Adrenal gland (tissue), 9 donors: ENCODE measurements at regions not wholly inside any gene's neighbourhood (a gene's known extent, or its start where the extent isn't known, plus 50 kb on each side); places are given as distances from the start of the nearest gene placed in this dataset.

Source experiments
- DNase-seq, 7 donors: peaks; one replicate each; pipeline ENCODE4 v3.0.0-alpha.2; 2019 to 2020
- H3K27ac ChIP-seq, 5 donors: fragments of 200-600 bp; sonication (generic) in 4 of 5; 1 replicate in 3 of 5; 2 replicates in 2 of 5; pipeline versions ENCODE4 v1.5.1 to v1.8.0; 2016 to 2020; ENCODE audit warnings: mild to moderate bottlenecking in 1 of 5
- H3K27me3 ChIP-seq: fragments of 200-600 bp; 2 replicates; pipeline ENCODE4 v1.8.0; 2021
- H3K36me3 ChIP-seq, 2 donors: fragments of 200-600 bp; replicated peaks in 1 of 2; 1 replicate in 1 of 2; 2 replicates in 1 of 2; pipeline versions ENCODE4 v1.5.1 to v1.8.0; 2018 to 2022
- H3K4me1 ChIP-seq, 2 donors: fragments of 200-600 bp; replicated peaks in 1 of 2; 1 replicate in 1 of 2; 2 replicates in 1 of 2; pipeline versions ENCODE4 v1.5.1 to v1.8.0; 2018 to 2021
- H3K4me3 ChIP-seq, 4 donors: fragments of 200-600 bp; sonication (generic) in 3 of 4; one replicate each; pipeline ENCODE4 v1.5.1; 2016 to 2018
- H3K9me3 ChIP-seq, 3 donors: fragments of 200-600 bp; sonication (generic) in 1 of 3; replicated peaks in 1 of 3; 1 replicate in 2 of 3; 2 replicates in 1 of 3; pipeline versions ENCODE4 v1.5.1 to v1.8.0; 2016 to 2021
- POLR2A ChIP-seq, 2 donors: fragments of 450-650 bp; IDR thresholded peaks; one replicate each; pipeline ENCODE4 v1.6.1; 2017; ENCODE audit warnings: antibody characterized with exemption in 2 of 2, mild to moderate bottlenecking in 2 of 2, moderate library complexity in 1 of 2
- WGBS, 4 donors: extraction: QIAGEN DNeasy Blood & Tissue Kit in 2 of 4; methylation state at CpG; one replicate each; pipeline versions ENCODE4 v1.1.5 to v1.1.7; 2013 to 2017; 5-methylcytosine and 5-hydroxymethylcytosine counted together
- intact Hi-C, 2 donors: fragments of 100-400 bp; cut with DNase I; formaldehyde crosslinking; loops; one replicate each; pipeline versions ENCODE4 v1.14.1 to v1.15.0; 2022 to 2023
- TF ChIP-seq, protein P1 (sequence below), 6 experiments: fragments of 450-650 bp in 4 of 6; fragments of 200-600 bp in 2 of 6; sonication (generic) in 1 of 6; IDR thresholded peaks; 1 replicate in 5 of 6; 2 replicates in 1 of 6; pipeline versions ENCODE4 v1.5.1 to v1.8.0; 2016 to 2021; ENCODE audit warnings: antibody characterized with exemption in 6 of 6, mild to moderate bottlenecking in 2 of 6, moderate library complexity in 1 of 6
- donor health status: healthy with polysubstance abuse.
- donor health status: Bipolar disorder and iron deficiency.
- donor health status: DM: yes; HTN: yes; CAD: no.
- donor health status: DM: no; HTN: no; CAD: no.
- donor health status: DM: no; HTN: no; CAD: no.

DNA sequence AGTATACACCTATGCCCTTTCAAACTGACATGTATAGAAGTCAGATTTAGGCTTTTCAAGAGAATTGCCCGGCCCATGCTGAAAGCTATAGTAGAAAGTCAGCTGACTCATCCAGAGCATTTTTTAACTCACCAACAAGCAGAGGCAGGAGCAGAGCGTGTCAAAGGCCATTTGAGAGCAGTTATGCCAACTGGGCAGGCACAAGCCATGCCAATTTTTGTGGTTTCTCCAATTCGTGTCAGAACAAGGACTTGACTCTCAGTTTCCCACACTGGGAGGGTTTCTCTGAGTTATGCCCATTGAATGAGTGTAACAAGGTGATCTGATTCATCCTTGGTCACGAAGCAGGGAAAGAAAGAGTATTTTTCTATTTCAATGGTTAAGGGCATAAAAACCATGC is 403.3 kb upstream of the THBS1 start:
- H3K27me3 ChIP-seq: no peaks in the 10 kb centered on the region
- H3K36me3 ChIP-seq: no peaks in the 10 kb centered on the region
- DNase-seq: no peak
- intact Hi-C loops: no loop called here
- H3K27ac ChIP-seq: no peak overlapping the region
- H3K9me3 ChIP-seq: no peaks in the 10 kb centered on the region
- peaks cover 0 to 3% of the 10 kb centered on the region in 2 donors for H3K4me1 ChIP-seq
- no peak overlapping the region for H3K4me3 ChIP-seq
- no peak for TF ChIP-seq POLR2A (IDR thresholded peaks at IDR 0.05)
- TF ChIP-seq, protein P1, sequence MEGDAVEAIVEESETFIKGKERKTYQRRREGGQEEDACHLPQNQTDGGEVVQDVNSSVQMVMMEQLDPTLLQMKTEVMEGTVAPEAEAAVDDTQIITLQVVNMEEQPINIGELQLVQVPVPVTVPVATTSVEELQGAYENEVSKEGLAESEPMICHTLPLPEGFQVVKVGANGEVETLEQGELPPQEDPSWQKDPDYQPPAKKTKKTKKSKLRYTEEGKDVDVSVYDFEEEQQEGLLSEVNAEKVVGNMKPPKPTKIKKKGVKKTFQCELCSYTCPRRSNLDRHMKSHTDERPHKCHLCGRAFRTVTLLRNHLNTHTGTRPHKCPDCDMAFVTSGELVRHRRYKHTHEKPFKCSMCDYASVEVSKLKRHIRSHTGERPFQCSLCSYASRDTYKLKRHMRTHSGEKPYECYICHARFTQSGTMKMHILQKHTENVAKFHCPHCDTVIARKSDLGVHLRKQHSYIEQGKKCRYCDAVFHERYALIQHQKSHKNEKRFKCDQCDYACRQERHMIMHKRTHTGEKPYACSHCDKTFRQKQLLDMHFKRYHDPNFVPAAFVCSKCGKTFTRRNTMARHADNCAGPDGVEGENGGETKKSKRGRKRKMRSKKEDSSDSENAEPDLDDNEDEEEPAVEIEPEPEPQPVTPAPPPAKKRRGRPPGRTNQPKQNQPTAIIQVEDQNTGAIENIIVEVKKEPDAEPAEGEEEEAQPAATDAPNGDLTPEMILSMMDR (IDR thresholded peaks at IDR 0.05): no peak
- WGBS, 4 donors: 67 to 82% (median 74%) methylated on average over 4 of the region's 4 CpGs

DNA sequence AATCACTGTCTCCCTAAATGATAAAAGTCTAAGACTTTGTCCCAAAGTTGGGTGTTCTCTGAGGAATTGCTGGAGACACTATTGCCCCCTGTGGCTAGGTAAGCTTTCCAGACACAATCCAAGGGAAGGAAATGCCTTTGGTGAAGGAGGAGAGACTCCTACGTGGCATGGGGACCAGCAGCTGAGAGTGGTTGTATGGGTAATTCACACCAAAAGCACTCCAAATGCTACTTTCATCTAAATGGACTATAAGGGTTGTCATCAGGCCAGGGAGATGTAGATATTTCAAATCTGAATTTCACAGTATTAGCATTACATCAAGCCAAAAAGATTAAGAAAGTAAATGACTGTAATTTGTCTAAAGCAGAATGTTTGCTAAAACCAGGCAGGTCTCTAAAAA is 400.8 kb upstream of the THBS1 start:
- Histone ChIP-seq H3K27me3 (no peaks in the 10 kb centered on the region), H3K9me3 (no peaks in the 10 kb centered on the region), H3K36me3 (no peaks in the 10 kb centered on the region), H3K27ac (no peak overlapping the region), H3K4me3 (no peak overlapping the region), H3K4me1 (no peaks in the 10 kb centered on the region)
- no peak for TF ChIP-seq POLR2A (IDR thresholded peaks at IDR 0.05)
- TF ChIP-seq, protein P1 (IDR thresholded peaks at IDR 0.05): no peak
- no peak for DNase-seq
- 64 to 82% (median 78%) methylated on average over 1 of the region's 1 CpG for WGBS, 4 donors
- intact Hi-C loops: no loop called here

DNA sequence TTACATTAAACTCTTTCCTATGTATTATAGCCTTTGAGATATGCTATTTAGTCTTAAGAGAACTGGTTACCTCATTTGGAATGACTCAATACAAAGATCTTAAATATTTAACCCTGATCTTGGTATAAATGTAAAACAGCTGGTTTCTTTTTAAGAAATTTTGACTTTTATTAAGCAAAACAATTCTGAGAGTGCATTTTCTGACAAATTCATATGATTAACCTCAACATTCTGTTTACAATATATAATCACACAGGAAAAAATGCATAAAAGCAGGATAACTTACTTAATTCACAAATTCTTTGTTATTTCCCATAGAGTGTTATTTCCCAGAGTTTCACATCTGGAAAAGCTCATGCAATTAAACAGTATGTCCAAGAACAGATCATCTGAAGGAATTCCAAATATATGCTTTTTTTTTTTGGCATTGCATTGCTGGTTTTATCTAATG is 400.4 kb upstream of the THBS1 start:
- no peak overlapping the region for H3K27ac ChIP-seq
- no peak for TF ChIP-seq POLR2A (IDR thresholded peaks at IDR 0.05)
- TF ChIP-seq, protein P1 (IDR thresholded peaks at IDR 0.05): no peak

DNA sequence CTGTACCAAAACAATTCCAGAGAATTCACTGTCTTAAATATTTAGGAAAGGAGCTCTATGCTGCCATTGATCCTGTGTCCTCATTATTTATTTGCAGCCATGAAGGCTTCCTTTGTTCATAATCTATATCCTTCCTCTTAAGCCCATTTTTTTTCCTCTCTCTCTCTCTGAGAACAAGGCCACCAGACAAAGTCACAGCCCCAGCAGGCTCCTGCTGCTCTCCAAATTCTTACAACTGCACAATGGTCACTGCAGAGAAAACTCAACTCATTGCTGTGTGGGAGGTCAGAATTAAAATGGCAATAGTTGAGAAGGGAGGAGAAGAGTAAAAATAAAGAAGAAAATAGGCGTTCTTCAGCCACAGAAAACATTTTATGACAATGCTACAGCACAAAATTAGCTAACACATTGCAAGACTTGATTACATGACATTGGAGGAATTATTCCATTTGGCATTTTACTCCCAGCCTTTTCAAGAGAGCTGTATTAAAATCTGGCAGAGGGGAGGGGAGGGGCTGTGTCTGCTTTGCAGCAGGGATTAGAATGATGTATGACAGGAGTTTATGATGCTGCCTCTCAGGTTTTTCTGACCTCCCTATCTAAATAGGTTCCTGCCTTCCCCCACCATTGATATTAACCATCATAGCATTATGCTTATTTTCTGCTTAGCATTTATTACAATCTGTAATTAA is 399.7 kb upstream of the THBS1 start:
- Histone ChIP-seq H3K9me3 (no peaks in the 10 kb centered on the region), H3K27me3 (no peaks in the 10 kb centered on the region), H3K4me3 (no peak overlapping the region), H3K27ac (no peak overlapping the region), H3K36me3 (no peaks in the 10 kb centered on the region), H3K4me1 (no peaks in the 10 kb centered on the region)
- TF ChIP-seq POLR2A (IDR thresholded peaks at IDR 0.05): no peak
- TF ChIP-seq, protein P1 (IDR thresholded peaks at IDR 0.05): no peak
- DNase-seq: no peak
- intact Hi-C loops: no loop called here
- 29 to 51% (median 46%) methylated on average over 1 of the region's 1 CpG for WGBS, 4 donors

More for the DNA sequence above, 400.4 kb upstream of the THBS1 start:
- H3K9me3 ChIP-seq: no peaks in the 10 kb centered on the region
- H3K4me1 ChIP-seq: no peaks in the 10 kb centered on the region
- intact Hi-C loops: no loop called here
- H3K27me3 ChIP-seq: no peaks in the 10 kb centered on the region
- H3K4me3 ChIP-seq: no peak overlapping the region
- H3K36me3 ChIP-seq: no peaks in the 10 kb centered on the region
- DNase-seq: no peak
